ENCODE measurements at regions not wholly inside any gene's neighbourhood (a gene's known extent, or its start where the extent isn't known, plus 50 kb on each side); places are given as distances from the start of the nearest gene placed in this dataset.

DNA sequence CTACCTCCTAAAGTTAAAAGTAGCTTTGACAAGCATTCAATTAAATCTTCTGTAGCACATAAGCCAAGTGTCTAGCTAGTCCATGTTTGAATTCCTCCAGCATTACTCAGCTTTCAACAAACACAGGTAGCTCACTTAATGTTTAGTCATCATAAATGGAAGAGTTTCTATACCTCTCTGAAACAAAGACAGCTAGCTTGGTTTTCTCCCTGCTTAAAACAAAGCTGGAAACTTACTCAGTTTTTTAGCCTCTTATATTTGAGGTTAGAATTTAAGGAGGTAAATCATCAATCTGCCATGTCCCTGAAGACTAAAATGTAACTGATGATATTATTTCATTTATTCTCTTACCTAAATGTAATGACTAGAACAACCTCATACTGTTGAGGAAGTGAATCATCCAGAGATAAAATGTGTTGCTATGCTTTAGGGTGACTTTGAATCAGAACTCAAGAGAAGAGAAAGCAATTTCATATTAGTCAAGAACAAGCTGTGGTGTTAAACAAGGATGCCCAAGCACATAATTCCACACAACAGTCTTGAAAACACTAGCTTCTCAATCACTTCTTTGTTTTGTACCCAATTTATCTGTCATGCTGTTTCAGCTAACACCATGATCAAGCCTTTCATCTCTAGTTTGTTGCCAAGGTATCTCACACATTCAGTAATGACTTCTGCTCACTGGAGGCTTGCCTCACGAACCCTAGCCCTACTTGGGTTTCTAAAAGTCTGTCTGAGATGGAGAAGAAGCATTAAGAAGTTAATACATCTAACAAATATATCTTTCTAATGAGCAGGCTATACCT, 251.9 kb downstream of the EPM2A start:
- H4K20me1 ChIP-seq (ENCODE audit: insufficient read depth, low read length): no peaks in the 10 kb centered on the region
- WGBS (ENCODE audit: low lambda C conversion rate): 0% methylated on average over 1 of the region's 1 CpG
- H3K4me3 ChIP-seq (replicated peaks in 1 of 3; ENCODE audit: insufficient read depth in 1 of 3, low read depth in 2 of 3, low read length in 3 of 3): no peak overlapping the region
- H3K9ac ChIP-seq (ENCODE audit: insufficient read depth, low read depth, low read length): no peak overlapping the region
- DNase-seq (ENCODE audit: low spot score): peak; percentile 52
- no peaks in the 10 kb centered on the region for H3K27me3 ChIP-seq (ENCODE audit: control insufficient read depth in 1 of 2, insufficient read depth in 2 of 2, low read length in 2 of 2)
- no peaks in the 10 kb centered on the region for H3K36me3 ChIP-seq (replicated peaks in 1 of 2; ENCODE audit: control insufficient read depth in 1 of 2, insufficient read depth in 2 of 2, low read length in 2 of 2)
- no peak overlapping the region for H3K27ac ChIP-seq (ENCODE audit: extremely low read length, insufficient read depth, low read length)
- FAIRE-seq: no peak
- POLR2A ChIA-PET: no interaction called here
- H3K79me2 ChIP-seq (ENCODE audit: insufficient read depth, low read length): no peaks in the 10 kb centered on the region
- TF ChIP-seq NR1H2 (CRISPR knock-in tag; IDR thresholded peaks at IDR 0.05; ENCODE audit: borderline replicate concordance, low read depth): no peak
- no peak for TF ChIP-seq SRY (CRISPR knock-in tag; IDR thresholded peaks at IDR 0.05)
- TF ChIP-seq MAFF (IDR thresholded peaks at IDR 0.05; ENCODE audit: low read depth, low read length): peak; percentile 93
- TF ChIP-seq MAFK (conservative IDR thresholded peaks at IDR 0.05 in 1 of 2, IDR thresholded peaks at IDR 0.05 in 1 of 2; ENCODE audit: low read length in 2 of 2): peak; percentile 92 to 96
- TF ChIP-seq FOSL1 (CRISPR knock-in tag; IDR thresholded peaks at IDR 0.05; ENCODE audit: borderline replicate concordance): peak; percentile 36; the same call in 1 of the 2 replicates
- peak; percentile 72 for ATAC-seq
- H3K9me3 ChIP-seq (ENCODE audit: low read length): no peaks in the 10 kb centered on the region
- no peak overlapping the region for H3K4me2 ChIP-seq (ENCODE audit: low read depth, low read length)
- H2AFZ ChIP-seq (ENCODE audit: low read length): no peak overlapping the region
- in situ Hi-C loops (cut with HindIII; ENCODE audit: extremely low pct_ligation_motif_present, low pct_unique_long_range_greater_than_20kb): no loop called here
- intact Hi-C loops (cut with micrococcal nuclease; ENCODE audit: unreplicated experiment): no loop called here
- H3K4me1 ChIP-seq (ENCODE audit: insufficient read depth, low read length): no peaks in the 10 kb centered on the region
- CTCF ChIA-PET (ENCODE audit: low intra/inter-chr PET ratio, low total read pairs): no interaction called here
- no TSS peak for BruUV-seq (replicated peaks)

DNA sequence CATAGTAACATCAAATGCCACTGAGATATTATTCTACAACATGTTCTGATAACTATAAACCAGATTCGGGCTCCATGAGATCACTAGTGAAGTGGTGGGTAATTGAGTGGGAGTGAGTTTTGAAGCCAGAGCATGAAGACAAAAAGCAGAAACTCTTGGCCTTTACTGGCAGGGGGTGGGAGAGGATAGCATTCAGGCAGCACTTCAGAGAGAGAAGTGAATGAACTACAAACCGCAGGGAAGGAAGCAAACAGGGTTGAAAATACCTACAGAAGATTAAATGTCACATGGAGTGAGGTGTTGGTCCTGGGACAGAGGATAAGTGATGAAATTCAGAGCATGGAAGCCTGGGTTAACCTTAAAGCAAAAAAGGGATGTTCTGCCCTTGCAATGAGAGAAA, 250.0 kb downstream of the EPM2A start:
- Histone ChIP-seq H3K9me3 (ENCODE audit: low read length) (no peaks in the 10 kb centered on the region), H3K4me2 (ENCODE audit: low read depth, low read length) (no peak overlapping the region), H3K36me3 (replicated peaks in 1 of 2; ENCODE audit: control insufficient read depth in 1 of 2, insufficient read depth in 2 of 2, low read length in 2 of 2) (no peaks in the 10 kb centered on the region), H2AFZ (ENCODE audit: low read length) (no peak overlapping the region), H3K4me1 (ENCODE audit: insufficient read depth, low read length) (peaks cover 6% of the 10 kb centered on the region), H3K79me2 (ENCODE audit: insufficient read depth, low read length) (no peaks in the 10 kb centered on the region), H4K20me1 (ENCODE audit: insufficient read depth, low read length) (no peaks in the 10 kb centered on the region), H3K27me3 (ENCODE audit: control insufficient read depth in 1 of 2, insufficient read depth in 2 of 2, low read length in 2 of 2) (no peaks in the 10 kb centered on the region), H3K4me3 (replicated peaks in 1 of 3; ENCODE audit: insufficient read depth in 1 of 3, low read depth in 2 of 3, low read length in 3 of 3) (no peak overlapping the region), H3K27ac (ENCODE audit: extremely low read length, insufficient read depth, low read length) (no peak overlapping the region), H3K9ac (ENCODE audit: insufficient read depth, low read depth, low read length) (no peak overlapping the region)
- FAIRE-seq (no peak), DNase-seq (ENCODE audit: low spot score) (no peak), ATAC-seq (no peak)
- in situ Hi-C loops (cut with HindIII; ENCODE audit: extremely low pct_ligation_motif_present, low pct_unique_long_range_greater_than_20kb) (no loop called here), intact Hi-C loops (cut with micrococcal nuclease; ENCODE audit: unreplicated experiment) (no loop called here)
- ChIA-PET CTCF (ENCODE audit: low intra/inter-chr PET ratio, low total read pairs) (no interaction called here), POLR2A (no interaction called here)
- no TSS peak for BruUV-seq (replicated peaks)
- 3% methylated on average over 2 of the region's 2 CpGs for WGBS (ENCODE audit: low lambda C conversion rate)
- TF ChIP-seq, protein P1, sequence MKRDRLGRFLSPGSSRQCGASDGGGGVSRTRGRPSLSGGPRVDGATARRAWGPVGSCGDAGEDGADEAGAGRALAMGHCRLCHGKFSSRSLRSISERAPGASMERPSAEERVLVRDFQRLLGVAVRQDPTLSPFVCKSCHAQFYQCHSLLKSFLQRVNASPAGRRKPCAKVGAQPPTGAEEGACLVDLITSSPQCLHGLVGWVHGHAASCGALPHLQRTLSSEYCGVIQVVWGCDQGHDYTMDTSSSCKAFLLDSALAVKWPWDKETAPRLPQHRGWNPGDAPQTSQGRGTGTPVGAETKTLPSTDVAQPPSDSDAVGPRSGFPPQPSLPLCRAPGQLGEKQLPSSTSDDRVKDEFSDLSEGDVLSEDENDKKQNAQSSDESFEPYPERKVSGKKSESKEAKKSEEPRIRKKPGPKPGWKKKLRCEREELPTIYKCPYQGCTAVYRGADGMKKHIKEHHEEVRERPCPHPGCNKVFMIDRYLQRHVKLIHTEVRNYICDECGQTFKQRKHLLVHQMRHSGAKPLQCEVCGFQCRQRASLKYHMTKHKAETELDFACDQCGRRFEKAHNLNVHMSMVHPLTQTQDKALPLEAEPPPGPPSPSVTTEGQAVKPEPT (CRISPR knock-in tag; IDR thresholded peaks at IDR 0.05; ENCODE audit: low read depth): no peak
- no peak for TF ChIP-seq AGO2 (optimal IDR thresholded peaks at IDR 0.05; ENCODE audit: low read depth, low read length)
- no peak for TF ChIP-seq ZBTB7A (CRISPR knock-in tag; IDR thresholded peaks at IDR 0.05)
- TF ChIP-seq ZNF205 (CRISPR knock-in tag; IDR thresholded peaks at IDR 0.05): no peak
- TF ChIP-seq SMC3 (IDR thresholded peaks at IDR 0.05; ENCODE audit: low read length): no peak
- TF ChIP-seq, protein P2, sequence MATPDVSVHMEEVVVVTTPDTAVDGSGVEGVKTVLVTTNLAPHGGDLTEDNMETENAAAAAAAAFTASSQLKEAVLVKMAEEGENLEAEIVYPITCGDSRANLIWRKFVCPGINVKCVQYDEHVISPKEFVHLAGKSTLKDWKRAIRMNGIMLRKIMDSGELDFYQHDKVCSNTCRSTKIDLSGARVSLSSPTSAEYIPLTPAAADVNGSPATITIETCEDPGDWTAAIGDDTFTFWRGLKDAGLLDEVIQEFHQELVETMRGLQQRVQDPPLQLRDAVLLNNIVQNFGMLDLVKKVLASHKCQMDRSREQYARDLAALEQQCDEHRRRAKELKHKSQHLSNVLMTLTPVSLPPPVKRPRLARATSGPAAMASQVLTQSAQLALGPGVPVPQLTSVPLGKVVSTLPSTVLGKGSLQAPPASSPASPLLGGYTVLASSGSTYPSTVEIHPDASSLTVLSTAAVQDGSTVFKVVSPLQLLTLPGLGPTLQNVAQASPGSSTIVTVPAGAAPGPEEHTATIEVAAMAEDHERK (CRISPR knock-in tag; IDR thresholded peaks at IDR 0.05; ENCODE audit: low read depth): no peak
- TF ChIP-seq, protein P3, sequence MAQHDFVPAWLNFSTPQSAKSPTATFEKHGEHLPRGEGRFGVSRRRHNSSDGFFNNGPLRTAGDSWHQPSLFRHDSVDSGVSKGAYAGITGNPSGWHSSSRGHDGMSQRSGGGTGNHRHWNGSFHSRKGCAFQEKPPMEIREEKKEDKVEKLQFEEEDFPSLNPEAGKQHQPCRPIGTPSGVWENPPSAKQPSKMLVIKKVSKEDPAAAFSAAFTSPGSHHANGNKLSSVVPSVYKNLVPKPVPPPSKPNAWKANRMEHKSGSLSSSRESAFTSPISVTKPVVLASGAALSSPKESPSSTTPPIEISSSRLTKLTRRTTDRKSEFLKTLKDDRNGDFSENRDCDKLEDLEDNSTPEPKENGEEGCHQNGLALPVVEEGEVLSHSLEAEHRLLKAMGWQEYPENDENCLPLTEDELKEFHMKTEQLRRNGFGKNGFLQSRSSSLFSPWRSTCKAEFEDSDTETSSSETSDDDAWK (CRISPR knock-in tag; IDR thresholded peaks at IDR 0.05): no peak
- TF ChIP-seq RFX1 (IDR thresholded peaks at IDR 0.05): no peak
- no peak for TF ChIP-seq ZNF772 (CRISPR knock-in tag; IDR thresholded peaks at IDR 0.05)
- no peak for TF ChIP-seq FOXO1 (CRISPR knock-in tag; IDR thresholded peaks at IDR 0.05)
- TF ChIP-seq MBD4 (IDR thresholded peaks at IDR 0.05; ENCODE audit: borderline replicate concordance, low read length): no peak

Data from HepG2 (cell line).